ENCODE measurements at regions not wholly inside any gene's neighbourhood (a gene's known extent, or its start where the extent isn't known, plus 50 kb on each side); places are given as distances from the start of the nearest gene placed in this dataset.

GRCh38 chr2:71776227-71776626, 322.9 kb downstream of the DYSF start:
- intact Hi-C loops (cut with DNase I) = no loop called here
- DNase-seq = no peak
- Histone ChIP-seq H3K27ac (no peak overlapping the region), H3K9me3 (no peaks in the 10 kb centered on the region), H3K4me1 (no peaks in the 10 kb centered on the region), H3K4me3 (replicated peaks in 1 of 3) (no peak overlapping the region), H3K36me3 (no peaks in the 10 kb centered on the region), H3K27me3 (no peaks in the 10 kb centered on the region)
- 79 to 92% methylated on average over 3 of the region's 3 CpGs for WGBS, 2 donors
- TF ChIP-seq, protein P1, sequence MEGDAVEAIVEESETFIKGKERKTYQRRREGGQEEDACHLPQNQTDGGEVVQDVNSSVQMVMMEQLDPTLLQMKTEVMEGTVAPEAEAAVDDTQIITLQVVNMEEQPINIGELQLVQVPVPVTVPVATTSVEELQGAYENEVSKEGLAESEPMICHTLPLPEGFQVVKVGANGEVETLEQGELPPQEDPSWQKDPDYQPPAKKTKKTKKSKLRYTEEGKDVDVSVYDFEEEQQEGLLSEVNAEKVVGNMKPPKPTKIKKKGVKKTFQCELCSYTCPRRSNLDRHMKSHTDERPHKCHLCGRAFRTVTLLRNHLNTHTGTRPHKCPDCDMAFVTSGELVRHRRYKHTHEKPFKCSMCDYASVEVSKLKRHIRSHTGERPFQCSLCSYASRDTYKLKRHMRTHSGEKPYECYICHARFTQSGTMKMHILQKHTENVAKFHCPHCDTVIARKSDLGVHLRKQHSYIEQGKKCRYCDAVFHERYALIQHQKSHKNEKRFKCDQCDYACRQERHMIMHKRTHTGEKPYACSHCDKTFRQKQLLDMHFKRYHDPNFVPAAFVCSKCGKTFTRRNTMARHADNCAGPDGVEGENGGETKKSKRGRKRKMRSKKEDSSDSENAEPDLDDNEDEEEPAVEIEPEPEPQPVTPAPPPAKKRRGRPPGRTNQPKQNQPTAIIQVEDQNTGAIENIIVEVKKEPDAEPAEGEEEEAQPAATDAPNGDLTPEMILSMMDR (IDR thresholded peaks at IDR 0.05) = no peak
- TF ChIP-seq POLR2A (IDR thresholded peaks at IDR 0.05) = no peak

DNA sequence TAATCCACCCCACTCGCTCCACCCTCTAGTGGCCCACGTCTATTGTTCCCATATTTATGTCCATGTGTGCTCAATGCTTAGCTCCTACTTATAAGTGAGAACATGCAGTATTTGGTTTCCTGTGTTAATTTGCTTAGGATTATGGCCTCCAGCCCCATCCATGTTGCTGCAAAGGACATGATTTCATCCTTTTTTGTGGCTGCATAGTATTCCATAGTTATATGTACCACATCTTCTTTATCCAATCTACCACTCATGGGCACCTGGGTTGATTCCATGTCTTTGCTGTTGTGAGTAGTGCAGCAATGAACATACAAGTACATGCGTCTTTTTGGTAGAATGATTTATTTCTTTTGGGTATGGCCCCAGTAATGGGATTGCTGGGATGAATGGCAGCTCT, 319.9 kb downstream of the DYSF start:
- Histone ChIP-seq H3K27ac (no peak overlapping the region), H3K4me3 (replicated peaks in 1 of 3) (no peak overlapping the region), H3K9me3 (no peaks in the 10 kb centered on the region), H3K27me3 (no peaks in the 10 kb centered on the region), H3K4me1 (no peaks in the 10 kb centered on the region), H3K36me3 (no peaks in the 10 kb centered on the region)
- WGBS, 2 donors = 93 to 96% methylated on average over 3 of the region's 3 CpGs
- TF ChIP-seq, protein P1 (IDR thresholded peaks at IDR 0.05) = no peak
- no peak for TF ChIP-seq POLR2A (IDR thresholded peaks at IDR 0.05)
- no peak for DNase-seq
- intact Hi-C loops (cut with DNase I) = no loop called here

DNA sequence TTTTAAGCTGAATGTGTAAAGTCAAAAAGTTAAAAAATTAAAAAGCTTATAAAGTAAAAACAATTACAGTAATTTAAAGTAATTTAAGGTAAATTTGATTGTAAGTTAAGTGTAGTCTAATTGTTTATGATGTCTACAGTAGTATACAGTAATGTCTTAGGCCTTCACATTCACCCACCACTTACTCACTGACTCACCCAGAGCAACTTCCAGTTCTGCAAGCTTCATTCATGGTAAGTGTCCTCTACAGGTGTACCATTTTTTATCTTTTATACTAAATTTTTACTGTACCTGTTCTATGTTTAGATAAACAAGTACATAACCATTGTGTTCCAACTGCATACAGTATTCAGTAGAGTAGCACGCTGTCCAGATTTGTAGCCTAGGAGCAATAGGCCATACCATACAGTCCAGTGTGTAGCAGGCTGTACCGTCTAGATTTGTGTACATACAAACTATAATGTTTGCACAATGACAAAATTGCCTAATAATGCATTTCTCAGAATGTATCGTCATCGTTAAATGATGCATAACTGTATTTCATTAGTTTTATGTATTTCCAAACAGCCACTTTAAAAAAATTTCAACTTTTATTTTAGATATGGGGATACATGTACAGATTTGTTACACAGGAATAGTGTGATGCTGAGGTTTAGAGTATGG, 319.3 kb downstream of the DYSF start:
- no peak overlapping the region for H3K27ac ChIP-seq
- intact Hi-C loops (cut with DNase I) = no loop called here
- TF ChIP-seq, protein P1 (IDR thresholded peaks at IDR 0.05) = no peak
- TF ChIP-seq POLR2A (IDR thresholded peaks at IDR 0.05) = no peak
- no peak overlapping the region for H3K4me3 ChIP-seq (replicated peaks in 1 of 3)
- H3K9me3 ChIP-seq = no peaks in the 10 kb centered on the region
- H3K27me3 ChIP-seq = no peaks in the 10 kb centered on the region
- H3K36me3 ChIP-seq = no peaks in the 10 kb centered on the region
- H3K4me1 ChIP-seq = no peaks in the 10 kb centered on the region
- DNase-seq = no peak
- WGBS, 2 donors = 94 to 97% methylated on average over 4 of the region's 4 CpGs

- no peaks in the 10 kb centered on the region for H3K9me3 ChIP-seq
- H3K27me3 ChIP-seq = no peaks in the 10 kb centered on the region
- TF ChIP-seq, protein P1 (IDR thresholded peaks at IDR 0.05) = no peak
- no peak for TF ChIP-seq POLR2A (IDR thresholded peaks at IDR 0.05)
- no peak overlapping the region for H3K27ac ChIP-seq
- H3K36me3 ChIP-seq = no peaks in the 10 kb centered on the region
- DNase-seq = no peak
- intact Hi-C loops (cut with DNase I) = no loop called here
- H3K4me1 ChIP-seq = no peaks in the 10 kb centered on the region
- no peak overlapping the region for H3K4me3 ChIP-seq (replicated peaks in 1 of 3)
- WGBS, 2 donors = 91 to 100% methylated on average over 1 of the region's 1 CpG
Measured at GRCh38 chr2:71767663-71768062, 314.3 kb downstream of the DYSF start.

GRCh38 chr2:71759060-71759459, 305.7 kb downstream of the DYSF start:
- no peak for DNase-seq
- Histone ChIP-seq H3K4me3 (replicated peaks in 1 of 3) (no peak overlapping the region), H3K36me3 (no peaks in the 10 kb centered on the region), H3K4me1 (no peaks in the 10 kb centered on the region), H3K27me3 (no peaks in the 10 kb centered on the region), H3K27ac (no peak overlapping the region), H3K9me3 (no peaks in the 10 kb centered on the region)
- WGBS, 2 donors = 53 to 65% methylated on average over 6 of the region's 6 CpGs
- intact Hi-C loops (cut with DNase I) = no loop called here
- TF ChIP-seq POLR2A (IDR thresholded peaks at IDR 0.05) = no peak
- TF ChIP-seq, protein P1 (IDR thresholded peaks at IDR 0.05) = no peak
